OCI-LY1 (cell line): ENCODE measurements at regions not wholly inside any gene's neighbourhood (a gene's known extent, or its start where the extent isn't known, plus 50 kb on each side); places are given as distances from the start of the nearest gene placed in this dataset.

ENCODE experiments used
- H2AFZ ChIP-seq: fragments of 200-600 bp; sonication (generic), shearing (Covaris generic); 2 replicates; pipeline ENCODE4 v1.6.0; 2014; ENCODE audit warnings: antibody characterized with exemption, mild to moderate bottlenecking, low read length
- H3F3A ChIP-seq: fragments of 200-600 bp; sonication (generic), shearing (Covaris generic); 2 replicates; pipeline ENCODE4 v1.6.0; 2014; ENCODE audit warnings: mild to moderate bottlenecking, antibody characterized with exemption, low read length, moderate library complexity; ENCODE audit not compliant: insufficient read depth
- H3K27ac ChIP-seq: fragments of 200-600 bp; sonication (generic); 2 replicates; pipeline ENCODE4 v1.5.1; 2014; ENCODE audit warnings: low read length, mixed run types, mild to moderate bottlenecking, low read depth; ENCODE audit not compliant: poor library complexity, severe bottlenecking
- H3K27me3 ChIP-seq: fragments of 200-600 bp; sonication (generic); 2 replicates; pipeline ENCODE4 v1.6.0; 2014; ENCODE audit warnings: antibody characterized with exemption, mild to moderate bottlenecking, low read length, moderate library complexity; ENCODE audit not compliant: insufficient read depth
- H3K36me3 ChIP-seq: fragments of 200-600 bp; sonication (generic); 2 replicates; pipeline ENCODE4 v1.6.1; 2014; ENCODE audit warnings: mild to moderate bottlenecking, antibody characterized with exemption, low read length, moderate library complexity, mixed read lengths; ENCODE audit not compliant: insufficient read depth
- H3K4me1 ChIP-seq: fragments of 200-600 bp; sonication (generic); 2 replicates; pipeline ENCODE4 v1.5.1; 2014; ENCODE audit warnings: mild to moderate bottlenecking, low read length, moderate library complexity; ENCODE audit not compliant: insufficient read depth, severe bottlenecking
- H3K4me2 ChIP-seq: fragments of 200-600 bp; sonication (generic), shearing (Covaris generic); 2 replicates; pipeline ENCODE4 v1.6.1; 2014; ENCODE audit warnings: low read length
- H3K4me3 ChIP-seq: fragments of 200-600 bp; sonication (generic); 2 replicates; pipeline ENCODE4 v1.5.1; 2014; ENCODE audit warnings: low read length, low read depth, mild to moderate bottlenecking, mixed read lengths; ENCODE audit not compliant: poor library complexity, severe bottlenecking
- H3K79me2 ChIP-seq: fragments of 200-600 bp; shearing (Covaris generic); 2 replicates; pipeline ENCODE4 v1.6.1; 2016; ENCODE audit warnings: mixed run types, low read length, mixed read lengths; ENCODE audit not compliant: insufficient read depth
- H3K9ac ChIP-seq: fragments of 200-600 bp; sonication (generic), shearing (Covaris generic); 2 replicates; pipeline ENCODE4 v1.6.1; 2014; ENCODE audit warnings: mild to moderate bottlenecking, low read length, mixed read lengths
- H3K9me2 ChIP-seq: fragments of 200-600 bp; sonication (generic), shearing (Covaris generic); 2 replicates; pipeline ENCODE4 v1.6.1; 2014; ENCODE audit warnings: low read depth, mild to moderate bottlenecking, low read length, mixed read lengths
- H3K9me3 ChIP-seq: fragments of 200-600 bp; shearing (Covaris generic); 2 replicates; pipeline ENCODE4 v1.6.1; 2014; ENCODE audit warnings: low read length, mixed read lengths
- H4K20me1 ChIP-seq: fragments of 200-600 bp; sonication (generic), shearing (Covaris generic); 2 replicates; pipeline ENCODE4 v1.6.0; 2016; ENCODE audit warnings: mild to moderate bottlenecking, low read length; ENCODE audit not compliant: insufficient read depth
- CTCF ChIP-seq: fragments of 200-600 bp; sonication (generic), shearing (Covaris generic); IDR thresholded peaks from 2 replicates; pipeline ENCODE4 v1.5.1; 2017; ENCODE audit warnings: mild to moderate bottlenecking, antibody characterized with exemption, low read length, moderate library complexity, mixed read lengths
- EZH2 ChIP-seq: fragments of 200-600 bp; sonication (generic), shearing (Covaris generic); IDR thresholded peaks from 2 replicates; pipeline ENCODE4 v1.8.0; 2017; ENCODE audit warnings: borderline replicate concordance, mixed run types, mild to moderate bottlenecking, antibody characterized with exemption, low read length, moderate library complexity, mixed read lengths

- no peak overlapping the region for H3K4me2 ChIP-seq
- no peaks in the 10 kb centered on the region for H3F3A ChIP-seq
- TF ChIP-seq CTCF (no peak), EZH2 (no peak)
These were observed 368.5 kb upstream of the OPRM1 start for GRCh38 chr6:153670403-153671026.

GRCh38 chr6:153668758-153669157, 370.3 kb upstream of the OPRM1 start:
- Histone ChIP-seq H3K9me2 (no peaks in the 10 kb centered on the region), H3K9ac (no peak overlapping the region), H3K27ac (no peak overlapping the region), H3K4me2 (no peak overlapping the region), H3K4me1 (no peaks in the 10 kb centered on the region), H3K27me3 (no peaks in the 10 kb centered on the region), H3K79me2 (no peaks in the 10 kb centered on the region), H3K9me3 (no peaks in the 10 kb centered on the region), H3K4me3 (no peak overlapping the region), H4K20me1 (no peaks in the 10 kb centered on the region), H3F3A (no peaks in the 10 kb centered on the region), H3K36me3 (no peaks in the 10 kb centered on the region), H2AFZ (no peak overlapping the region)
- TF ChIP-seq CTCF (no peak), EZH2 (no peak)

More at GRCh38 chr6:153670403-153671026, 368.5 kb upstream of the OPRM1 start:
- H3K36me3 ChIP-seq, result no peaks in the 10 kb centered on the region
- H3K4me3 ChIP-seq, result no peak overlapping the region
- H3K4me1 ChIP-seq, result no peaks in the 10 kb centered on the region
- no peaks in the 10 kb centered on the region for H3K27me3 ChIP-seq
- no peaks in the 10 kb centered on the region for H4K20me1 ChIP-seq
- H3K9ac ChIP-seq, result no peak overlapping the region
- H2AFZ ChIP-seq, result no peak overlapping the region
- no peaks in the 10 kb centered on the region for H3K9me2 ChIP-seq
- no peaks in the 10 kb centered on the region for H3K9me3 ChIP-seq
- no peak overlapping the region for H3K27ac ChIP-seq
- no peaks in the 10 kb centered on the region for H3K79me2 ChIP-seq

GRCh38 chr6:153662982-153663381, 376.1 kb upstream of the OPRM1 start:
- H3K9ac ChIP-seq, result no peak overlapping the region
- no peaks in the 10 kb centered on the region for H3K9me3 ChIP-seq

GRCh38 chr6:153645326-153645725, 393.7 kb upstream of the OPRM1 start:
- no peak for TF ChIP-seq CTCF
- TF ChIP-seq EZH2, result no peak
- Histone ChIP-seq H3K79me2 (no peaks in the 10 kb centered on the region), H3K27me3 (no peaks in the 10 kb centered on the region), H3K9ac (no peak overlapping the region), H3K4me2 (no peak overlapping the region), H3K36me3 (no peaks in the 10 kb centered on the region), H3K9me2 (no peaks in the 10 kb centered on the region), H3K27ac (no peak overlapping the region), H3K9me3 (no peaks in the 10 kb centered on the region), H3K4me1 (no peaks in the 10 kb centered on the region), H3K4me3 (no peak overlapping the region), H4K20me1 (no peaks in the 10 kb centered on the region), H2AFZ (no peak overlapping the region), H3F3A (no peaks in the 10 kb centered on the region)

More at GRCh38 chr6:153662982-153663381, 376.1 kb upstream of the OPRM1 start:
- H3K27ac ChIP-seq, result no peak overlapping the region
- no peak for TF ChIP-seq EZH2
- no peaks in the 10 kb centered on the region for H3K4me1 ChIP-seq
- no peaks in the 10 kb centered on the region for H3K79me2 ChIP-seq
- H3K9me2 ChIP-seq, result no peaks in the 10 kb centered on the region
- no peak overlapping the region for H3K4me3 ChIP-seq
- no peaks in the 10 kb centered on the region for H4K20me1 ChIP-seq
- H3K36me3 ChIP-seq, result no peaks in the 10 kb centered on the region
- no peak overlapping the region for H2AFZ ChIP-seq
- H3K4me2 ChIP-seq, result no peak overlapping the region
- H3K27me3 ChIP-seq, result no peaks in the 10 kb centered on the region
- H3F3A ChIP-seq, result no peaks in the 10 kb centered on the region
